LoVo (cell line): ENCODE measurements at regions not wholly inside any gene's neighbourhood (a gene's known extent, or its start where the extent isn't known, plus 50 kb on each side); places are given as distances from the start of the nearest gene placed in this dataset.
A peak's percentile ranks its signal among the peaks of the same experiment; 100 is the strongest.
"Not testable (repeated sequence)": the region's sequence is repeated elsewhere in the genome, so short reads cannot be mapped to it uniquely, and the experiment has no call there.

Experiments used
- DNase-seq: peaks from one replicate; pipeline ENCODE4 v3.0.0-alpha.2; 2016; ENCODE audit warnings: low spot score

DNA sequence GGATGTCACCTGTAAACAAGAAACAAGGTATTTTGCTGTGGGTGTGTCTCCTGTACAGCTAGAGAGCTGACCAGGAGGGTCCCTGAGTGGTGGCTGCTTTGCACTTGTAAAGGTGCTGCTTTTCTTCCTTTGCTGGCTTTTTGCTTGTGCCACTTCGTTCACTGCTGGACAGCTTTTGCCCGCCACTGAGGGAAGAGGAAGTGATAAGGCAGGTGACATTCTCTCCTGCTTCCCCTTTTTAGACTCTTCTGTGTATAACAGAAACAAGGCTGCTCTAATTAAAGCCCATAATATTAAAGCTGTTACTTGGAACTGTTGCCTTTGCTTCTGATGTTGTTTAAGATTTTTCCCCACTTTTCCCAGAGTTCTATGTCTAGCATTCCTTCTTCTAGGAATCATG, 218.6 kb upstream of the TSPY4 start:
- DNase-seq = no peak

DNA sequence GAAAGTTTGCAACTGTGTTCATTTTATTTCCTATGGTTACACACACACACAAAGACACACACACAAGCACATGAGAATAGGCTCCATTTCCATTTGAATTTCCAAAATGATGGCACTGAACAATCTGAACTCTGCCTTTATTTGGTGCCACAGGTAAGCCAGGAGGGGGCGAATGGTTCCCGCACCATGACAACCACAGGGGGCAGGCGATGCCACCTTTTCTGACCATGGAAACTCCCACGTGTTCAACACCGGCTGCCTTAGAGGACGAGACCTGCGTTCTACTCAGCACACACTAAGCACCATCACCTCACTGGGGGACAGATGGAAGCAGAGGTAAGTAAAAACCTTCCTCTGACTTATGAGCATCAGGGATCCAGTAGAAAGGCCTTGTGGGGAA, 212.6 kb upstream of the TSPY4 start:
- no peak for DNase-seq

DNA sequence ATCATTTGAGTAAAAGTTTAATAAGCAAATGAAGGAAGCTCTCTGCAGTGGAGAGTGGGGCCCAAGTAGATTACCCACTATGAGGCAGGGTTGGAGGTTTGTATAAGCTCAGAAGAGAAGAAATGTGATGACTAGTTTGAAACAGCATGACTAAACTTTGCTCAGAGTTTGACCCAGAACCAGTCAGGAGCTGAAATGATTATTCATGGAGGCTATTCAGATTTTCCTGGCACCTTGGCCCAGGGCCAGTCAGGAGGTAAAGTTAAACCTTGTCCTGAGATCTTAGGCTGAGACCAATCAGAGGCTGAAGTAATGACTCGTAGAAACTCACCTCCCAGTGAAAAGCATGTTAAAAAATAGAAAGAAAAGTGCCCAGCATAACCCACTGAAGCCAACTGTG, 210.7 kb upstream of the TSPY4 start:
- peak; percentile 5 for DNase-seq

DNA sequence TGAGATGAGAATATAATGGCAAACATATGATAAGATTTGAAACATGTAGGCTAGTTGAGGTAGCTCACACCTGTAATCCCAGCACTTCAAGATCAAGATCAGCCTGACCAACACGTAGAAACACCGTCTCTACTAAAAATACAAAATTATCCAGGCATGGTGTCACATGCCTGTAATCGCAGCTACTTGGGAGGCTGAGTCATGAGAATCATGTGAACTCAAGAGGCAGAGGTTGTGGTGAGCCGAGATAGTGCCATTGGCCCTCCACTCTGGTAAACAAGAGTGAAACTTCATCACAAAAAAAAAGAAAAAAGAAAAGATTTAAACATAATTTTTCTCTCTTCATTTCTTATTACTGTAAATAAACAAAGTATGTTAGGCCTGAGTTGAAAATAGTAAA, 193.9 kb upstream of the TSPY4 start:
- not testable (repeated sequence) for DNase-seq

DNA sequence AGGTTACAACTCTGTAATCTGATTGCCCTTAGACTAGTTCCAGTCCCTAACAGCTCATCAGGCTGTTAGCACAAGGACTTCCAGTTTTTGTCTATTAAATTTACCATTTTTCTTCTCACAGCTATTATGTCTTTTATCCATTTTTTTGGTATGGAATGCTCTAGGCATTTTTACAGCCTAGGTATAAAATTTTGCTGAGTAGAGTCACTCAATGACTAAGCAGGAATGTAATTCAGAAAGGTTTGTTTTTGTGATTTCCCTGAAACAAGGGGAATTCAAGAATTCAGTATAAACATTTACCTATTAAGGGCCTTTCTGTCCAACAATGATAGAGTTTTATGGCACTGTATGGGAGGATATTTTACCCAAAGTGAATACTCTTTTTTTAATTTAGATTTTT, 182.7 kb upstream of the TSPY4 start:
- DNase-seq = not testable (repeated sequence)

DNA sequence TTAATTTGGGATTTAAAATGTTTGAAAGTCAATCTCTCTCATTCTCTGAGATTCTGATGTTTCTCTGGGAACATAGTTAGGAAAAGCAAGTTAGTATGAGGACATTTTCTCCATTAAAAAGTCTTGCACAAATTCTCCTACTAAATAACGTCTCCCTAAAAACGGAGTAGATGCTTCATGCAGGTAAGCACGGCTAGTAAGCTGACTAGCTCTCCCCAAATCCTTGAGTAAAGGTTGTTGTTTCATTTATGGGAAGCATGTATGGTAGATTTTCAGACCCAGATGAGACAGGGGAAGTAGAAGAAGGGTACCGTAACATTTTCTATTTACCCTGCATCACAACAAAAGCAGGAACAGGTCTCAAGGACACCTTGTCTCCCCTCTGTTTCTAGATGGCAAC, 181.5 kb upstream of the TSPY4 start:
- no peak for DNase-seq

DNA sequence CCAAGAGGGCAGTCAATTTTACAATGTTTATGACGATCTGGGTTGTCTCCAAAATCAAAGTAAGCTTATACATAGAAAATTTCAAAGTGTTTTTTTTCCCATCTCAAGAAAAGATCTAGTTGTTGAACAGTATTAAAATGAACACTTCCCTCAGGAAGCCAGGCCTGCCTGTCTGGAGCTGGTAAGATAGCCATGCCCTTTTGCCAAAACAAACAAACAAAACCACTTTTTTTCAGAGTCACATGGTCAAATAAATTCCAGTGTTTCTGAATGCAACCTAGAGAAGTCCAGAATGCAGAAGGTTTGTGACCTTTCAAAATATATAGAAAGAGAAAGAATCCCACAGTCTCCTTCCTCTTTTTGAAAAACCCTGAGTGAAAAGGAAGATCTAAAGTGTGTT, 178.6 kb upstream of the TSPY4 start:
- DNase-seq = no peak

DNA sequence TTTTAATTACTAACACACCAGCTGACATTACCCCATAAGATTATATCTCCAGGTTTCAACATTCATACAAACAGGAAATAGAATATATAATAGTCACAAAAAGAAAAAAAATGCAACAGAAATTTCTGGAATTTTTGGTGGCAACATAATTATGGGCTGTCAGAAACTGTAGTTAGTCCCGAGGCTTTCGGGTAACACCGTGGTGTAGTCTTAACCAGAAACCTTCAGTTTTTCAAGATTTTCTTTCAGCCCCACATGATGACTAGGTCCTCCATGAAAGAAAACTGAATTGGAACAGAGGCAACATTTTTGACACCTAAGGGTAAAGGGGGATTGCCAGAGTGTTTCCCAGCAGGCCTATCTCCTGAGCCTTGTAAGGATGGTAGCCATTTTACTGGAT, 176.9 kb upstream of the TSPY4 start:
- not testable (repeated sequence) for DNase-seq

DNA sequence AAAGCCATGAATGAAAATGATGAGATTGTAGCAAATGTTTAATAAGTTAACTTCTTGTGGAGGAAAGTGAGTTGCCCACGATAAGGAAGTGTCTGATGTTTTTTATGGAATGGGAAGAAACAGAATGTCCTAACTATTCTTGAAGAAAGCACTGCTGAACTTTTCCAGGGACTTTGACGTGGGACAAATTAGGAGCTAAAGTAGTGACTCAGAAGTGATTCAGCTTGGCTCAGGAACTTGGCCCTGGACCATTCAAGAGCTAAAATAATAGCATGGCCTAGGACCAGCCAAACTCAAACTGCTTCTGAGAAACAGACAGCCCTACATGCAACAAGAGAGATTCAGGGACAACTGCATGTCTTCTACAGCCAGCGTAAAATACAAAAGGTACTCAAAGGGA, 176.3 kb upstream of the TSPY4 start:
- not testable (repeated sequence) for DNase-seq

DNA sequence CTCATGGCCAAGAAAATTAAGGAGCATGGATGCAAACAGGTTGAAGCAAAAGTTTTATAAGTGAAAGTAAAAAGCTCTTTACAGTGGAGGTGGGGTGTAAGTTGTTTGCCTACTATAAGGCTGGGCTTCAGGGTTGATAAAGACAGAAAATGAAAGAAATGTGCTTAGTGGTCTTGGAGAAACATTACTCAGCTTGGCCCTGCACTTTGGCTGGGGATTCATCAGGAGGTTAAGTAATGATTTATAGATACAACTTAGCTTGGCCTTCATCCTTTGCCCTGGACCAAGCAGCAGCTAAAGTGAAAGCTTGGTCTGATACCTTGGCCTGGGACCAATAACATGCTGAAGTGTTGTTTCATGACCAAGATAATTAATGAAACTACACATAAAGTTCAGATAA, 175.3 kb upstream of the TSPY4 start:
- DNase-seq = not testable (repeated sequence)

DNA sequence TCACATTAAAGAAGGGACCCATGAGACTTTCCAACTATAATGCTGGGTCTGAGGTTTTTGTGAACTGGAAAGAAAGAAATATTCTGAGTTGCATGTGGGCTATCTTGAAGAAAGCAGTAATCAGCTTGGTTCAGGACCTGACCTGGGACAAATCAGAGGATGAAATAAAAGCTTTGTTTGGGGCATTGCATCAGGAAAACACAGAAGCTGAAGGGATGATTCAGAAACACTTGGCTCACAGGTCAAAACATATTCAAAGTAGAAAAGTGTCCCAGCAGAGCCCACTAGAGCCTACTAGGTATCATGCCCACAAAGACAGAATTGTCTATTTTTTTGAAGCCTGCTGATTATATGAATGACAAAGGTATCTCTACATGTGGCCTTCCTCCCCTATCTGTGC, 174.8 kb upstream of the TSPY4 start:
- DNase-seq = not testable (repeated sequence)

DNA sequence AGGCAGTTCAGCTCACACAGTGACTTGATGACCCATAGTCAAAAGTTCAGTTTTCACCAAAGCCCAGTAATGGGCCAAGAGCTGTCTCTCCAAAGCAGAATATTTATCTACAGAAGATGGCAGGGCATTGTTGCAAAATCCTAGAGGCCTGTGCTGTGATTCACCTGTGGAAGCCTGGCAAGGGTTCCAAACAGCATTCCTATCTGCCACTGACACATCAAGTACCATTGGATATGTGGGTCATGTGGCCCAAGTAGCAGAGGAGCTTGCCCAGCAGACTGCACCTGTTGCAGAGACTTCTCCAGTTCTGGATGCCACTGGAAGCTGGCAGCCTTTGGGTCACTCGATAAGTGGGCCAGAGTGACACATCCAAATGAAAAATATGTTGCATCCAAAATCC, 159.6 kb upstream of the TSPY4 start:
- not testable (repeated sequence) for DNase-seq

DNA sequence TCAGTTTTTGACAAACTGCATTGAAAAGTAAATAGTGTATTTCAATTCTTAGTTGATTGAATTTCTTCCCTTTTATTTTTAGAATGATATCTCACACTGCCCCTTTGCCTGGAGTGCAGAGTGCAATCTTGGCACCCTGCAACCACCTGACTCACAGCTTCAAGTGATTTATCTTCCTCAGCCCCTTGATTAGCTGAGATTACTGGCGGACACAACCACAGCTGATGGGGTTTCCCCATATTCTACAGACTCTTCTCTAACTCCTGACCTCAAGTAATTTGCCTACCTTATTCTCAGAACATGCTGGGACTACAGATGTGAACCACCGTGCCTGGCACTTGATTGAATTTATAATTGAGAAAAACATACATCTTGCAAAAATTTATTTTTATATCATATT, 152.4 kb upstream of the TSPY4 start:
- DNase-seq = not testable (repeated sequence)

DNA sequence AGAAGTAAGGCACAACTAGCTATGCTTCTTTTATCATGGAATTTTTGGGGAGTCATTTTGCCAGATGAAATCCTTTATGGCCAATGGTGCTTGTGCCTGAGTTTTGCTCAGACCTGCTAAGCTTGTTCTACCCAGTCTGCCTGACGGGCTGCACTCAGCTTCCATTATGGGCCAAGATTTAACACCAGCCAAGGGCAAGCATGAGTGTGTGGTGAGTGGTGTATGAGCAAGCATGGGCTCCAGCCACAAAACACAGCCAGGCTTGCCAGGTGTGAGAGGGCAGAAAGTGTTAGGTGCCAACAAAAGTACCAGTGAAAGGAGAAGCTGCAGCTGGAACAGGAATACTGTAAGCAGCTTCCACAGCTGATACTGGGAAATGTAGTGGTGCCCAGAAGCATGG, 130.2 kb upstream of the TSPY4 start:
- not testable (repeated sequence) for DNase-seq

DNA sequence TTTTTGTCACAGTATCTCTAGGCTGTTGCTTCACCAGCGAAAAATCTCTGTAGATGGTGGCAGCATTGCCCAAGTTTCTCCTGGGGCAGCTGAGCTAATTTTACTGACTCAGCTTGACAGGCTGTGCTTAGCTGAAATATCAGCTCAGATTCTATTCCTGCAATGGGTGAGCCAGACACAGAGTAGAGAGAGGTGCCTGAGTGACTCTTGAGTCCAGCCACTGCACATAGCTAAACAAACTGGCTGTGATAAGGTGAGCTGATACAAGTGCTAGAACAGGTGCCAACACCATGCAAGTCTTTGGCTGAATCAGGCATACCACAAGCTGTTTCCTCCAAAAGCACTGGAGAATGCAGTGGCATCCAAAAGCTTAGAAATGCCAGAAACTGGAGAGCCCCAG, 110.9 kb upstream of the TSPY4 start:
- no peak for DNase-seq

DNA sequence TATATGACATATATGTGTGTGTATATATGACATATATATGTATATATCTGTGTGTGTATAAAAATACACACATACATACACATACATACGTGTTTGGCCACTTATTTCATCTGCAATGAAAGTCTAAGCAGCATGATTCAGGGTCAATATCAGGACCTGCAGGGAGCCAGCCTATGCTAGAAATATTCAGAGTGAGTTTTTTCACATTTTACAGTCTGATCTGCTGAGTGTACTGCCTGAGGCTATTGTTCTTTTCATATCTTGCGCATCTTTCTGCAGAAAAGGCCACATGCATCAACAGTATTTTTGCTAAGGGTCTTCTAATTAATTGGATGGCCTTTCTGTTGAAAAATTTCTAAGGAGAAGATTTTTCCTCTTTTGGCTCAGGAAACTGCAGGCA, 80.0 kb upstream of the TSPY4 start:
- DNase-seq = no peak

DNA sequence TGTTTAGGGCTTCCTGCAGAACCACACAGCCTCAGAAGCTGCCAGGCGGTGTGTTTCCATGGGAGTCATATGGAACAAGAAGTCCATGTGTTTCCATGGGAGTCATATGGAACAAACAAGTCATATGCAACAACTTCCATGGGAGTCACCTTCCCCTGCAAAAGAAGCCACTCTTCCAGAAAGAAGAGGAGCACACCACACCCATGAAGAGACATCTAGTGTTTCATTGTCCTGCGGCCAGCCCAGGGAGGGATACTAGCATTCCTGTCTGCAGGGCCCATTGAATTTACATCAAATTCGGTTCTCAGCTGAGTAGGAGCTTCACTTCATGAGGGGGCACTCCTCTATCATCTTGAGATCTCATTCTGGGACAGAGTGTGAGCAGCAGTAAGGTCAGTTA, 79.5 kb upstream of the TSPY4 start:
- no peak for DNase-seq

DNA sequence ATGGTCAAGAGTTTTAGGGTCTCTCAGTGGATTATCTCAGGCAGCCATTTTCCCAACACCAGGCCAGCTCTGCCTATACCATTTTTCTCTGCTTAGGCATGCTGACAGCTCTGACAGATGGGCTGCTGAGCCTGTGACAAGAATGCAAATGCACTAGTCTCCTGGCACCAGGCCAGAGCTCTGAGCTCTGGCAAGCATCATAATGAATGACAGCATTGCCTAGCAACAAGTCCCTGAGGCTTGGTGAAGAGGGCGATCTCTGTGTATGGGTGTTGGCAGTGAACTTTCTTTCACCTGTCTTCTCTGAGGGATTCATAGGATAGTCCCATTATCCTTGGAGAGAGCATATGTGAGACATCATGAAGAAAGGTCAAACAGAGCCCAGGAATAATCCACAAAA, 77.9 kb upstream of the TSPY4 start:
- DNase-seq = no peak

DNA sequence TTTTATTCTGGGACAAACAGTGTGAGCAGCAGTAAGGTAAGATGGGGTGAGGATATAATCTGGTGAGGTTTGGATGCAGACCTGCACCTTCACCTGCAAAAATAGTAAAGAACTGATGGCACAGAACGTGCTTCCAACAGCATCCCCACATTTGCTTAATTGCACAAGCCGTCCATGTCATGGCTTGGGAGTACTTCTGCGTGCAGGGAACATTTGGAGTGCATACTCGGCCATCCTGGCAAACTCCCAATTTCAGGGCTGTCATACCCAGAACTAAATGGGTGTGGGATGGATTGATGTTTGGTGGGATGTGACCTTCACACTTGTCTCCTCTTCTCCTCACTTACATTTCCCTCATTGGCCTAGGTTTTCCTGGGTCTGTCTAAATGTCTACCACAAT, 76.8 kb upstream of the TSPY4 start:
- no peak for DNase-seq

DNA sequence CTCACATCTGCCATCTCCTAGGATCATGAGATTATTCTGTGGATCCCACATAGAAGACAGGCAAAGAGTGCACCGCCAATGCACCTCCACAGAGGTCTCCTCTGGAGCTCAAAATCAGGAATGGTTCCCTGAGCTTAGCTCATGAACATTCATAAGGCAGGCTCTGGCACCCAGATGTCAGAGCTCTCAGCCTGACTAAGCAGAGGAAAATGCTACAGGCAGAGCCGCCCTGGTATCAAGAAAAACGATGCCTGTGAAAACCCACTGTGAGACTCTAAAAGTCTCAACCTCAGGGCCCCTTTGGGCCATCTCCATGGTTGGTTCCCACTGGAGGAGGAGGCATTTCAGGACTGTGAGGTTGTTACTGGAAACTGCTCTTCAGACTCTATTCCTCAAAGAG, 71.7 kb upstream of the TSPY4 start:
- DNase-seq = no peak

DNA sequence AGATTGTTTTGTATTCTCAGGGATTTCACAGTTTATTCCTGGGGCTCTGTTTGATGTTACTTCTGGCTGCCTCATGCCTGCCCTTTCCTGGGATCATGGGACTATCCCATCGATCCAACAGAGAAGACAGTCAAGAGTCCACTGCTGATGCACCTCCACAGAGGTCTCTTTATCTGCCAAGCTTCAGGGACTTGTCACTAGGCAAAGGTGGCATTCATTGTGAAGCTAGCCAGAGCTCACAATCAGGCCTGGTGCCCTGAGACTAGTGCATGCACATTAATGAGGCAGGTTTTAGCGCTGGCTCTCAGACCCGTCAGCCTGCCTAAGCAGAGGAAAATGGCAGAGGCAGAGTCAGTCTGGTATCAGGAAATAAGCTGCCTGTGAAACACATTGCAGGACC, 66.9 kb upstream of the TSPY4 start:
- DNase-seq = not testable (repeated sequence)

DNA sequence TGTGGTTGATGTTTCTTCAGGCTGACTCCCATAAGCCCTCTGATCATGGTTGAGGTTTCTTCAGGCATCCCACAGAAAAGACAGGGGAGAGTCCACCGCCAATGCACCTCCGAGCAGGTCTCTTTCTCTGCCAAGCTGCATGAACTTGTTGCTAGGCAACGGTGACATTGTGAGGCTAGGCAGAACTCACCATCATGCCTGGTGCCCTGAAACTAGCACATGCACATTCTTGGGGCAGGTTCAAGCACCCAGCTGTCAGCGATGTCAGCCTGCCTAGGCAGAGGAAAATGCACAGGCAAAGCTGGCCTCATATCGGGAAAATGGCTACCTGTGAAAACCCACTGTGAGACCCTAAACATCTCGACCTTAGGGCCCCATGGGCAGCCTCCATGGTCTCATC, 64.4 kb upstream of the TSPY4 start:
- not testable (repeated sequence) for DNase-seq

DNA sequence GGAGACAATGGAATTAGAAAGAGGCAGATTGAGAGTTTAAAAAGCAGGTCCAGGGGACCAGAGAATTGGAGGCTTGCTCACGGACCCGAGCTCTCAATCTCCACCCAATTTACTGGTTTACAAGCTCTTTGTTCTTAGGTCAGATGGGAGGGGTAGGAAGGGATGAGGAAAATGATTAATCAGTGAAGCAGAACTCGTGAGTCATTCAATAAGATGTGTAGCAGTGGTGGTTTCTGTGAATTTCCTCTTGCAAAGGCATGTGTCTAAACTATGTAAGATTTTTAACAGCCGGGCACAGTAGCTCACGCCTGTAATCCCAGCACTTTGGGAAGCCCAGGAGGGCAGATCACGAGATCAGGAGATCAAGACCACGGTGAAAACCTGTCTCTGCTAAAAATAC, 58.4 kb upstream of the TSPY4 start:
- DNase-seq = not testable (repeated sequence)
